NOMO-1 treated with DMSO at 0.1 percent for 48 hours (cell line): ENCODE measurements at regions not wholly inside any gene's neighbourhood (a gene's known extent, or its start where the extent isn't known, plus 50 kb on each side); places are given as distances from the start of the nearest gene placed in this dataset.
"Not testable (repeated sequence)": the region's sequence is repeated elsewhere in the genome, so short reads cannot be mapped to it uniquely, and the experiment has no call there.

ENCODE experiments used
- DNase-seq: peaks from one replicate; lab custom pipeline; 2025; ENCODE audit not compliant: unreplicated experiment; lab: John Stamatoyannopoulos, UW

DNA sequence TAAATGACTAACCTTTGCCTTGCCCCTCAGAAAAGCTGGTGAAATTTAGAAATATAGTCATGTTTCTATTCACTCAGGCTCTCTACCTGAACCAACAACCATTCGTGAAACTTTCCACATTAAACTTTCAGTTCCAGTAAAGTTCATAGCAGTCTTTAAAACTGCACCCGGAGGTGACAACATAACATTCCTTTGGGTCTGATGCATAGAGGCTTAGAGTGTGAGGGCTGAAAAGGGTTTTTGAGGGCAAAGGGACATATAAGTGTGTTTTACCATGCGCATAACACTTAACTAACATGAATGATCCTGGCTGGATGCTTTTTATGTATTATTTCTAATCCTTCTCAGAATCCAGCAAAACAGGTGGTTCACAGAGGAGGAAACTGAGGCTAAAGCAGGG is 471.7 kb upstream of the MCTP2 start:
- DNase-seq, result no peak

DNA sequence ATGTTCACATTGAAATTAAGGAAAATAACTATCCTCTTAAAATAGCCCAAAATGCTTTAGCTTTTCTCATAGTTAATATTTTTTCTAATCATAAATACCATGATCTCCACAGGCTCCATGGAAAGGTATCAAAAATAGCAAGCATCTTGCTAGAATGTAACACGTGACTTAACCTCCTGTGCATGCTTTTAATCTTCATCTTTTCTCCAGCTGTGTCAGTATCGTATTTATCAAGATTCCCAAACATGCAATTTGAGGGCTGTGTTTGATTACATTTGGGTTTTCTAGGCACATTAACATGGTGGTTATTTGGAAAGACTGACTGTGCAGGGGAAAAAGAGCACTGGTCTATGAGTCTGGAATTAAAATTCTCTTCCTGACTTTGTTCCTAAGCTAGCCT is 472.5 kb upstream of the MCTP2 start:
- DNase-seq, result no peak

GRCh38 chr15:93748710-93749109 is 482.7 kb upstream of the MCTP2 start:
- no peak for DNase-seq

DNA sequence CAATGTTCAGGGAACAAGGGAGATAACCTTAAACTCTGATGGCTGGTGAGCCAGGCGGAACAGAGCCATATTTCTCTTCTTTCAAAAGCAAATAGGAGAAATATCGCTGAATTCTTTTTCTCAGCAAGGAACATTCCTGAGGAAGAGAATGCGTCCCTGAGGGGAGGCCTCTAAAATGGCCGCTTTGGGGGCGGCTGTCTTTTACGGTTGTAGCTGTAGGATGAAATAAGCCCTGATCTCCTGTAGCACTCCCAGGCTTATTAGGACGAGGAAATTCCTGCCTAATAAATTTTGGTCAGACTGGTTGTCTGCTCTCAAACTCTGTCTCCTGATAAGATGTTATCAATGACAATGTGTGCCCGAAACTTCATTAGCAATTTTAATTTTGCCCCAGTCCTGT is 496.4 kb upstream of the MCTP2 start:
- not testable (repeated sequence) for DNase-seq

GRCh38 chr15:93730724-93731123 is 500.6 kb upstream of the MCTP2 start:
- DNase-seq, result no peak

GRCh38 chr15:93722165-93722564 is 509.2 kb upstream of the MCTP2 start:
- DNase-seq, result no peak

- no peak for DNase-seq
Observed at GRCh38 chr15:93720607-93721006, 510.8 kb upstream of the MCTP2 start.

GRCh38 chr15:93719921-93720351 is 511.4 kb upstream of the MCTP2 start:
- DNase-seq, result no peak

DNA sequence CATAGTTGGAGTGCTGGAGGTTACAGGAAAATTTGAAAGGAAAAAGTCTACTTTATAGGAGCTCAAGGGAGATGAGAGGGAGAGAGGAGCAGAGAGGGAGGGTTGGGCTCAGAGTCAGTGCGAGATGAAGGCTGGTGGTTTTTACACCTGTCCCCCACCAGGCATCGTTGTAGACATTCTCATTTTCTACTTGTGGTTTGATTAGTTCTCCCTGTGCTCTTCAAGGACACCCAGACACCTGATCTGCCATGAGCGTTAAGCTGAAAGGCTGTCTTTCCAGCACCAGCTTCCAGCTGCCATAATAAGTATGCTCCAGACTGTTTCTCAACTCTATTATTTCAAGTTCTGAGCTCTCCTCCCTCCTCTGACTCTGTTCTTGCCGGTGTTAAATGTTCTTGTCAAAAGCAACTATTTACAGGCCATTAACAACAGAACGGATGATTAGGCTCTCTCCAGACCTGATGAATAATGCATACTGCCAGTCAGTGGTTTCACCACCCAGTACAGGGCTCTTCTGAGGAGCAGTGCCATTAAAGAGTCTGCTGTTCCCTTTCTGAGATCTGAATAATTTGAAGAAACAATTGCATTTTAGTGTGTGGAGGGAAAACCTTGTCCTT is 514.6 kb upstream of the MCTP2 start:
- DNase-seq, result no peak

DNA sequence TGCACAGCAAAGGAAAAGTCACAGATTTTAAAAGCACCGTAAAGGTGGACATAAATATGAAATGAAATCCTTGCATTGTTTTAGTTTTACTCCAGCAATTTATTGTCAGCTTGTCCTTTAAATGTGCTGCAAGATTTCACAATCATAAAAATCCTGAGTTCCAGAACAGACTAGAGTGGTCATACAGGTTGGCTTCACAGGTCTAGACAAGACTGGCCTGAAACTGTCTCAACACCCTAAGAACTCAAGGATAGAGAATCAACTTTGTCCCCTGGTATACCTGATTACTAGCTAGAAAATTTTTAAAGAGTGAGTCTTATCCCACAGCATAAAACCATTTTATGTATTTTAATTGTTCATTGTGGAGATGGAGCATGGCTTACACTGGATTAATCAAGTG is 521.7 kb upstream of the MCTP2 start:
- no peak for DNase-seq

DNA sequence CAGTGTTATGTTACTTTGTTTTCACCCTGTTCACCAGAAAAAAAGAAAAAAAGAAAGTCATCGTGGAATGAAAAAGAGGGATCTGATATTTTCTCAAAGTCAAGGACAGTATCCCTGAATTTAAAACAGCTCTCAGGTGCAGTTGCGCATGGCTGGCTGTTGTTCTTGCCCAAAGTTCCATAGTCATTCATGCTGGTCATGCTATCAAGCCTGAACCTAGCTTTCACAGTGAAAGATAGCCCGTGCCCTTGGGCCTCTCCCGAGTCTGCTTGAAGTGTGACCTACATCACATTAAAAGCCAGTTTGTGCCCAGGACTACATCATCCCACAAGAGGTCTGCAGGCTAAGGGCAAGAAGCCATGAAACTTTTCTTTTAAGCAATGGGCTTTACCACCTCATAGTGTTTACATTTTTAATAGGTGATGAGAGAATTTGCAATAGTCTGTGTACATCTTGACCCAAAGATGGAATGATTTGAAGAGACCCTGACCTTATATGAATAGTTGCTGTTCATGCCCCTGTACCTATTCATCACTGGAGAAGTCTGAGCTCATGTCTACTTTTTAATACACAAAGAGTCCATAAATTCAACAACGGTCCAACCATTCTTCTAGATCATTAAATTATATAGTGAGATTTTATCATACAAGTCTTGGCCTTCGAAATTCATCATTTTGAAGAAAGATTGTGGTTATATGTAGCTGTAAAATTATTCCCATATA is 522.5 kb upstream of the MCTP2 start:
- no peak for DNase-seq

DNA sequence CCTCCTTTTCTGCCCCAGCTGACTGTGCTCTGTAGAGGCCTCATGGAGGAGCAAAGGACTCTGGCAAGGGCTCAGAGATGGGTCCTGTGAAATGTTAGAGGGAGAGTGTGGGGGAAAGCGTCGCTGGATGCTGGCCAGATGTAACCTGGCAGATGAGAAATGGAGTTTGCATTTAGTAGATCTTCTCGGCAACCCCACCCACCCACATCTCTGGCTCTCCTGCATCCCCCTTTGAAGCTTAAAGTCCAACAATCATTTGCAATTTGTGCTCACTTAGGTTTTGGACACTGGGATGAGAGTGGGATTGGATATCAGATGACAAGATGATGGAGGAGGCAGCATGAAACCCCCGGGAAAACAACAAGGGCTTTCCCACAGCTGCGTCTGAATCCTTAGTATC is 523.6 kb upstream of the MCTP2 start:
- DNase-seq, result no peak

- DNase-seq, result no peak
Observed at GRCh38 chr15:93706495-93707292, 524.7 kb upstream of the MCTP2 start.

DNA sequence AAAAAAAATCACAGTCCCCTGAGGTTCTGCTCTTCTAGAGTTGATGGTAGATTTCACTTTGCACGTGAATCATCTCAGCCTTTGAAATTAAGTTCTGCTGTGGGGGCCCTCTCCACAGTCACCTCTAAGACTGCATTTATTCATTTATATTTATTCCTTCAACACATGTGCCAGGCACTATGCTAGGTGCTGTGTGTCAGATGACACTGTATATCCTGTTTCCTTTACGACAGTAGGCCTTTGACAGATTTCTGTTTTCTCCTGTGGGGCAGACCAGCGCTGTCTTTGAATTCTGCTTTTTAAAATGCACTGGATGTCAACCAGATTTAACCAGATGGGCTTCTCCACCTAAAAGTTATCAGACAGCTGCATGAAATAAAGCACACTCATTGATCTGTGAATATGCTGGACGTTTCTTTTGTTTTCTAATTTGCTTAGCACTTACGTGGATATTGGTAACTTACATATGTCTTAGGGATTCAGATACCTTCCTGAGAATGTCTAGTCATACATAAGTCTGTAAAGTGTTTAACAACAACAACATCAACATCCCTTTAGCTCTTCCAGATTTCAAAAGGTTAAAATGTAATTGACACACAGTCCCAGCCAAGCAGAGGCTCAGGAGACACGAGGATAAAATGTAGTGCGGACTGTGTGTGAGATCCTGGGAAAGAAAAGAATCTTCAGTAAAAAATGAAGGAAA is 525.5 kb upstream of the MCTP2 start:
- DNase-seq, result no peak

- no peak for DNase-seq
Observed at GRCh38 chr15:93703092-93703739, 528.1 kb upstream of the MCTP2 start.

DNA sequence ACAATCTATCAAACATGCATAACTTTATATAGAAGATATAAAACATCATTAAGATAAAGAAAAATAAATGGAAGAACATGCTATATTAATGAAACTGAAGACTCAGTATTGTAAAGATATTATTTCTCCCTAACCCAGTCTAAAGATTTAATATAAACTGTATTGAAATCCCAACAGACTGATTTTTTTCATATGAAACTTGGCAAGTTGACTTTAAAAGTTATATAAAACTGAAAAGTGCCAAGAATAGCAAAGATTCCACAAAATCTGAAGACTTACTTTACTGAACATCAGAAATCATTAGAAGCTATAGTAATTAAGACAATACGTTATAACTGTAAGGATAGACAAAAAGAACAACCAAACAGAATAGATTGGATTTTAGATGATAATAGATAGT is 531.3 kb upstream of the MCTP2 start:
- DNase-seq, result no peak

DNA sequence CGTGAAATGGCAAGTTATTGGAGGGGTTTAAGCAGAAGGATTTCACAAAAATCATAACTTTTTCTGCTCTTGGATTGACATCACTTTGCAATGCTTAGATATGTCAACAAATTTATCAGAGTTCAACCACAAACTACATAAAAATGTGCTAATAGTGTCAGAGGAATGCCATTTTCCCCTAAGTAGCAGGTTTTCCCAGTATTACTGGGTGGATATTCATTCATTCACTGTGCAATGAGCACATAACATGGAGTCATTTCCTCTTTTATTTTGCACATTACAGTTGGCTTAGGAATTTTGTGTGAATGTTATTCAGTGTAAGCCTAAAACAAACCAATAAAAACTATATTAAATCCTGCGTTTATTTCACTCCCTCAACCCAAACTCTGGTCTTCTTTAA is 537.3 kb upstream of the MCTP2 start:
- DNase-seq, result no peak

DNA sequence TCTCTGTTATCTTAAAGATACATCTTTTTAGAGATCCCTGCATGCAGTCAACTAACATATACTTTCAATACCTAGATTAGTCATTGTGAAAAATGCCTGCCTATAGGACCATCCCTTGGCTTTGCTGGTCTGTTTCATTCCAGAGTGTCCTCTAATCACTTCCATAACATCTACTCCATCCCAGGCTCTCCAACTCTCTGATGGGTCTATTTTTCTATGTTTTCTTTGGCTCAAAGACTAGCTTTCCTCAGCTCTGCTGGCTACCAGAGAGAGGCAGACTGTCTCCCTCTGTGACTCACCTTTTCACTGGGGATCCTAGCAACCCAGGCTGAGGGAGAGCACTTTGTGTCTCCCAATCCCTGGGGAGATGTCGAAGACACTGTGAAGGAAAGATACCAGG is 547.7 kb upstream of the MCTP2 start:
- no peak for DNase-seq

DNA sequence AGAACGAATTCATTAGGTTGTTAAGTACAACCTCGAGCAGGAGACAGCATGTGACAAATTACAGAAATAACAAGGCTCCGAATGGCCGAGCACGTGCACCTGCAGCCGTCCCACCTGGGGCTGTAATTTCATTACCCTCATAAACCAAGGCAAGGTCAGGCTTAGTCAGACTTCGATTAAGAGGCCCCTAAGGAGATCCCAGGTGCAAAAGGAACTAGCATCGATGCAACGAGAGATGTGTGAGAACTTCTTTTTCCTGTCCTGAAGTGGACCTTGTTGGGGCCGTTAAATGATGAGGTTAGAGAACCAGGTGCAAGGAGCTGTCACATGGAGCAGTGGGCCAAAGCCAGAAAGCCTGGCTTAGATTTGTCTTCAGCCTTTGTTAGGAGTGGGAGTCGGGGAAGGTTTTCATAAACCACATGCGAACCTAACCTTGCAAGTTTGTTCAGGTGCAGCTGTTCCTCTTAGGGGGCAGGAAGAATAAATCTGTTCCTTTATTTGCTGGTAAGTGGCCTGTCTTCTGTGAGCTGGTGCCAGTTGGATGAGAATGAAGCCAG is 559.9 kb upstream of the MCTP2 start:
- DNase-seq, result no peak

GRCh38 chr15:93670931-93671330 is 560.4 kb upstream of the MCTP2 start:
- DNase-seq, result no peak
